ENCODE measurements at regions not wholly inside any gene's neighbourhood (a gene's known extent, or its start where the extent isn't known, plus 50 kb on each side); places are given as distances from the start of the nearest gene placed in this dataset.

DNA sequence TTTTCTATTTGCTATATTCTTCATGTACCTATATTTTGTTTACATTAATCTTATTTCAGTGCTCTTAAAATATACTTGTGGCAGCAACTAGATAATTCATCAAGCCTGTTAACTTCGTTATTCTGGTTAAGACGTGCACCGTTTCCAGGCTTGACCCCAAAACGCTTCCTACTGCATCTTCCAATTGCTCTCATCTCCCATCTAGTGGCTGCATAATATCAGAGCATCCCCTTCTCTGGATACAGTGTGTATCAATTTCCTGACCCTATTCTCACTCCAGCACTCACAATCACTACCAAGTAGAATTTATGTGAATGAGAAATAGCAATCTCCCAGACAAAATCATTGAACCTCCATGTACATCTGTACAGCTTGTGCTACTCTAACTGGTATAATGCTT lies 1280.3 kb upstream of the B3GALT2 start:
- CTCF ChIA-PET, result interaction anchor here (0.8 kb wide), 1 partner anchor 10 kb away, joined by 3 read pairs; no protein-coding TSS in a partner anchor
- H3K9me3 Mint-ChIP-seq, result peaks cover 0 to 3% (median 0%) of the 10 kb centered on the region in 5 donors
- H3K9me3 ChIP-seq (ENCODE audit: low read length), result no peaks in the 10 kb centered on the region

DNA sequence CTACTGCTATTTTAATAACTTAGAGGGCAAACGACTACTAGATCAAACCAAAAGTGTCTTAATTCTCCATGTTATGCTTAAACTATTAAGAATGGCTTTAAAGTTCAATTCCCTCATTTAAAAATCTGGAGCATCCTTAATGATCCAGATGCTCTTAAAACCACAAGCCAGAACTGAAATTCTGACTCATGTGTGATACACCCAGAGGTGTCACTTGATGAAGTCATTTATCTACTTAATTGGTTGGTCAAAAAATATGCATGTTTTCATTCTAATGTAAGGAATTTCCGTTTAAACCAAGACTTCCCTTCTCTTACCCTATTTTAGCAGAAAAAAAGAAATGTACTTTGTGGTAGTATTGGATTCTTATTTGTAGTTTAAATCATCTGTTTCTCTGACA lies 1261.2 kb upstream of the B3GALT2 start:
- CTCF ChIA-PET, result no interaction called here
- DNase-seq, result no peak
- no peaks in the 10 kb centered on the region for H3K36me3 ChIP-seq (ENCODE audit: insufficient read depth, low read length)
- H3K27ac ChIP-seq (ENCODE audit: low read depth, low read length), result no peak overlapping the region
- H3K9me3 ChIP-seq (ENCODE audit: low read length), result no peaks in the 10 kb centered on the region
- Mint-ChIP-seq H3K27me3 (peaks cover 3 to 8% of the 10 kb centered on the region in 2 donors), H3K27ac (no peak overlapping the region), H3K4me1 (no peaks in the 10 kb centered on the region), H3K36me3 (no peaks in the 10 kb centered on the region), H3K4me3 (no peak overlapping the region), H3K9me3 (no peaks in the 10 kb centered on the region)
- POLR2A ChIA-PET, result no interaction called here
- no peak overlapping the region for H3K4me3 ChIP-seq (ENCODE audit: low read length)
- H3K27me3 ChIP-seq (ENCODE audit: insufficient read depth, low read length, poor library complexity, severe bottlenecking), result no peaks in the 10 kb centered on the region
- H3K4me1 ChIP-seq (ENCODE audit: insufficient read depth, low read length), result no peaks in the 10 kb centered on the region

More for the DNA sequence above, 1280.3 kb upstream of the B3GALT2 start:
- Mint-ChIP-seq H3K36me3 (no peaks in the 10 kb centered on the region), H3K4me1 (no peaks in the 10 kb centered on the region), H3K4me3 (no peak overlapping the region), H3K27me3 (peaks cover 0 to 3% of the 10 kb centered on the region in 2 donors), H3K27ac (no peak overlapping the region)
- Histone ChIP-seq H3K27ac (ENCODE audit: low read depth, low read length) (no peak overlapping the region), H3K27me3 (ENCODE audit: insufficient read depth, low read length, poor library complexity, severe bottlenecking) (no peaks in the 10 kb centered on the region), H3K4me1 (ENCODE audit: insufficient read depth, low read length) (no peaks in the 10 kb centered on the region), H3K36me3 (ENCODE audit: insufficient read depth, low read length) (no peaks in the 10 kb centered on the region), H3K4me3 (ENCODE audit: low read length) (no peak overlapping the region)
- POLR2A ChIA-PET, result no interaction called here
- no peak for DNase-seq

- H3K4me1 ChIP-seq (ENCODE audit: insufficient read depth, low read length), result no peaks in the 10 kb centered on the region
- no peaks in the 10 kb centered on the region for H3K36me3 ChIP-seq (ENCODE audit: insufficient read depth, low read length)
- peaks cover 0 to 4% of the 10 kb centered on the region in 2 donors for H3K27me3 Mint-ChIP-seq
- no peaks in the 10 kb centered on the region for H3K4me1 Mint-ChIP-seq
- no peaks in the 10 kb centered on the region for H3K36me3 Mint-ChIP-seq
- CTCF ChIA-PET, result no interaction called here
- H3K4me3 ChIP-seq (ENCODE audit: low read length), result no peak overlapping the region
- H3K9me3 ChIP-seq (ENCODE audit: low read length), result no peaks in the 10 kb centered on the region
- no peak overlapping the region for H3K4me3 Mint-ChIP-seq
- H3K27ac ChIP-seq (ENCODE audit: low read depth, low read length), result no peak overlapping the region
- no peak overlapping the region for H3K27ac Mint-ChIP-seq
- POLR2A ChIA-PET, result no interaction called here
- H3K27me3 ChIP-seq (ENCODE audit: insufficient read depth, low read length, poor library complexity, severe bottlenecking), result no peaks in the 10 kb centered on the region
- no peak for DNase-seq
- H3K9me3 Mint-ChIP-seq, result peaks cover 0 to 2% (median 0%) of the 10 kb centered on the region in 5 donors
These were observed 1258.8 kb upstream of the B3GALT2 start for GRCh38 chr1:194445244-194445643.

GRCh38 chr1:194442901-194443575 lies 1256.6 kb upstream of the B3GALT2 start:
- Mint-ChIP-seq H3K4me3 (no peak overlapping the region), H3K27me3 (peaks cover 0 to 4% of the 10 kb centered on the region in 2 donors), H3K27ac (no peak overlapping the region), H3K4me1 (no peaks in the 10 kb centered on the region), H3K9me3 (peaks cover 0 to 2% (median 0%) of the 10 kb centered on the region in 5 donors), H3K36me3 (no peaks in the 10 kb centered on the region)
- Histone ChIP-seq H3K4me1 (ENCODE audit: insufficient read depth, low read length) (no peaks in the 10 kb centered on the region), H3K4me3 (ENCODE audit: low read length) (no peak overlapping the region), H3K27me3 (ENCODE audit: insufficient read depth, low read length, poor library complexity, severe bottlenecking) (no peaks in the 10 kb centered on the region), H3K27ac (ENCODE audit: low read depth, low read length) (no peak overlapping the region), H3K36me3 (ENCODE audit: insufficient read depth, low read length) (no peaks in the 10 kb centered on the region), H3K9me3 (ENCODE audit: low read length) (no peaks in the 10 kb centered on the region)
- ChIA-PET POLR2A (no interaction called here), CTCF (no interaction called here)
- DNase-seq, result no peak

DNA sequence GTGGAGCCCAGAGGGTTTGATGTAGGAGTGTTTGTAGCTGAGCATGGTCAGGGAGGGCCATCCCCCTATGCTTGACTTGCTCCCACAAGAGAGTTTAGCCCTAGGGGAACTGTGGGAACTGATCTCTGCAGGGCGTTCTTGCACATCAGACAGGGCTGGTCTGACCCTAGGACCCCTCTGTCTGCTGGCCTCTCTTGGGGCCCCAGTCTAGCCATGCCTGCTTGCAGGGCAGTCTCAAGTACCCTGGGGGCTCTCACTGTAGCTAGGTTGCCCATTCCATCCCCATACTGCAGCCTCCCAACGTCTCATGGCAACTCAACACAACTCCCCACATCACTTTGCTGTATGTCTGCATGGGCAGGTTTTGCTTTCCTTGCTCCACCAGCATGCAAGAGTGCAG lies 1250.7 kb upstream of the B3GALT2 start:
- H3K36me3 Mint-ChIP-seq, result no peaks in the 10 kb centered on the region
- CTCF ChIA-PET, result no interaction called here

DNA sequence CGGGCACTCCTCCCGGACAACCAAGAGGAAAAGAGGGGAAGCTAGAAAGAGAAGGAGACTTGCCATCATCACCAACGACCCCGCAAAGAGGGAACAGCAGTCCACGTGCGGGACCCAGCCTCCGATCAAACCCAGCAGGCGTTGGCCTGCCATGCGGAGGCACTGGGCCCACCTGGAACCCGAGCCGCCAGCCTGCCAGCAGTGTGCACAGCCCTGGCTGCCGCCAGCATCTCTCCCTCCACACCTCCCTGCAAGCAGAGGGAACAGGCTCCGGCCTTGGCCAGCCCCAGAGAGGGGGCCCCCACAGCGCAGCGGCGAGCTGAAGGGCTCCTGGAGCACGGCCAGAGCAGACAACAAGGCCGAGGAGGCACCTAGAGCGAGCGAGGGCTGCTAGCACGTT lies 1244.7 kb upstream of the B3GALT2 start:
- Histone ChIP-seq H3K9me3 (ENCODE audit: low read length) (no peaks in the 10 kb centered on the region), H3K4me3 (ENCODE audit: low read length) (no peak overlapping the region), H3K27ac (ENCODE audit: low read depth, low read length) (no peak overlapping the region), H3K4me1 (ENCODE audit: insufficient read depth, low read length) (no peaks in the 10 kb centered on the region), H3K27me3 (ENCODE audit: insufficient read depth, low read length, poor library complexity, severe bottlenecking) (no peaks in the 10 kb centered on the region), H3K36me3 (ENCODE audit: insufficient read depth, low read length) (no peaks in the 10 kb centered on the region)
- ChIA-PET CTCF (no interaction called here), POLR2A (no interaction called here)
- H3K4me3 Mint-ChIP-seq, result no peak overlapping the region
- no peaks in the 10 kb centered on the region for H3K4me1 Mint-ChIP-seq
- no peak overlapping the region for H3K27ac Mint-ChIP-seq
- DNase-seq, result no peak
- no peaks in the 10 kb centered on the region for H3K9me3 Mint-ChIP-seq
- peaks cover 0 to 3% of the 10 kb centered on the region in 2 donors for H3K27me3 Mint-ChIP-seq
- no peaks in the 10 kb centered on the region for H3K36me3 Mint-ChIP-seq

More for the DNA sequence above, 1250.7 kb upstream of the B3GALT2 start:
- Mint-ChIP-seq H3K27me3 (peaks cover 0 to 8% of the 10 kb centered on the region in 2 donors), H3K4me3 (no peak overlapping the region), H3K4me1 (no peaks in the 10 kb centered on the region), H3K27ac (no peak overlapping the region), H3K9me3 (peaks cover 0 to 2% (median 0%) of the 10 kb centered on the region in 5 donors)
- Histone ChIP-seq H3K4me3 (ENCODE audit: low read length) (no peak overlapping the region), H3K9me3 (ENCODE audit: low read length) (no peaks in the 10 kb centered on the region), H3K27ac (ENCODE audit: low read depth, low read length) (no peak overlapping the region), H3K36me3 (ENCODE audit: insufficient read depth, low read length) (no peaks in the 10 kb centered on the region), H3K4me1 (ENCODE audit: insufficient read depth, low read length) (no peaks in the 10 kb centered on the region), H3K27me3 (ENCODE audit: insufficient read depth, low read length, poor library complexity, severe bottlenecking) (no peaks in the 10 kb centered on the region)
- no peak for DNase-seq
- POLR2A ChIA-PET, result no interaction called here

DNA sequence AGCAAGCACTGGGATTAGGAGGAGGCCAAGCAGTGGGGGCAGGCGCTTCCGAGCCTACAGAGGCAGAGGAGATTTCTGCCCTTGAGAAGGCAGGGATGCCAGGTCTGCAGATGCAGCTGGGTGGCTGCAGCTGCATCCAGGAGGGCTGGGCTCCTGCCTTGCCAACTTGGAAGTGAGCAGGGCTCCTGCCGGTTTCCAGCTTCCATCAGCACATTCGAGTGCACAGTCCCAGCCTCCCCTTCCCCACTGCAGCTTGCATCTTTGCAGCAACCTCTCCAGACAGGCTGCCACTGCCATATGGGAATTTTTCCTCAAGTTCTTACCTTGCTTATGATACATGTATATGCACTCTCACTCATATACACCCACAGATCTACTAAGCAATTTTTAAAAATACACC lies 1234.3 kb upstream of the B3GALT2 start:
- no peaks in the 10 kb centered on the region for H3K4me1 ChIP-seq (ENCODE audit: insufficient read depth, low read length)
- Mint-ChIP-seq H3K4me3 (no peak overlapping the region), H3K9me3 (peaks cover 0 to 6% (median 4%) of the 10 kb centered on the region in 5 donors), H3K27me3 (peaks cover 0 to 10% of the 10 kb centered on the region in 2 donors), H3K4me1 (no peaks in the 10 kb centered on the region), H3K36me3 (no peaks in the 10 kb centered on the region), H3K27ac (no peak overlapping the region)
- ChIA-PET POLR2A (no interaction called here), CTCF (no interaction called here)
- DNase-seq, result no peak
- H3K9me3 ChIP-seq (ENCODE audit: low read length), result no peaks in the 10 kb centered on the region
- H3K27me3 ChIP-seq (ENCODE audit: insufficient read depth, low read length, poor library complexity, severe bottlenecking), result no peaks in the 10 kb centered on the region
- no peaks in the 10 kb centered on the region for H3K36me3 ChIP-seq (ENCODE audit: insufficient read depth, low read length)
- H3K27ac ChIP-seq (ENCODE audit: low read depth, low read length), result no peak overlapping the region
- no peak overlapping the region for H3K4me3 ChIP-seq (ENCODE audit: low read length)

DNA sequence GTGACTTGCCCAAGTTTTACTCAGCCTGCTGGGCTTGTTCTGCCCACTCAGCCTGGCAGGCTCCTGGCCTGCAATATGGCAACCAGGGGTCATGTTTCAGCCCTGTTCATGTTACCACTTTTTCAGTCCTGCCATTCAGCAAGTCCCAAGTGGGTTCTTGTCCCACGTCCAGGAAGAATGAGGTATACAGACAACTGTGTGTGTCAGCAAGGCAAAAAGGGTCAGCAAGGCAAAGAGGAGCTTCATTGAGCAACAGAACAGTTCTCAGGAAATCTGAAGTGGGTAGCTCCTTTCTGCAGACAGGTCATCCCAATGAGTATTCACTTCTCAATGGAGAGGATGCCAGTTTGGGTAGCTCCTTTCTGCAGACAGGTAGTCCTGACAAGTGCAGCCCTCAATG lies 1233.3 kb upstream of the B3GALT2 start:
- H3K9me3 ChIP-seq (ENCODE audit: low read length), result no peaks in the 10 kb centered on the region
- Mint-ChIP-seq H3K4me3 (no peak overlapping the region), H3K27ac (peak overlapping the region in 1 of 8 donors; percentile 29), H3K4me1 (no peaks in the 10 kb centered on the region), H3K36me3 (no peaks in the 10 kb centered on the region), H3K27me3 (peaks cover 0 to 10% of the 10 kb centered on the region in 2 donors), H3K9me3 (peaks cover 0 to 6% (median 5%) of the 10 kb centered on the region in 5 donors)
- H3K27me3 ChIP-seq (ENCODE audit: insufficient read depth, low read length, poor library complexity, severe bottlenecking), result no peaks in the 10 kb centered on the region
- ChIA-PET POLR2A (no interaction called here), CTCF (no interaction called here)
- no peak overlapping the region for H3K27ac ChIP-seq (ENCODE audit: low read depth, low read length)
- H3K4me1 ChIP-seq (ENCODE audit: insufficient read depth, low read length), result no peaks in the 10 kb centered on the region
- no peak for DNase-seq
- no peak overlapping the region for H3K4me3 ChIP-seq (ENCODE audit: low read length)
- H3K36me3 ChIP-seq (ENCODE audit: insufficient read depth, low read length), result no peaks in the 10 kb centered on the region
